ENCODE measurements at regions not wholly inside any gene's neighbourhood (a gene's known extent, or its start where the extent isn't known, plus 50 kb on each side); places are given as distances from the start of the nearest gene placed in this dataset.
A peak's percentile ranks its signal among the peaks of the same experiment; 100 is the strongest.
"Not testable (repeated sequence)": the region's sequence is repeated elsewhere in the genome, so short reads cannot be mapped to it uniquely, and the experiment has no call there.

DNA sequence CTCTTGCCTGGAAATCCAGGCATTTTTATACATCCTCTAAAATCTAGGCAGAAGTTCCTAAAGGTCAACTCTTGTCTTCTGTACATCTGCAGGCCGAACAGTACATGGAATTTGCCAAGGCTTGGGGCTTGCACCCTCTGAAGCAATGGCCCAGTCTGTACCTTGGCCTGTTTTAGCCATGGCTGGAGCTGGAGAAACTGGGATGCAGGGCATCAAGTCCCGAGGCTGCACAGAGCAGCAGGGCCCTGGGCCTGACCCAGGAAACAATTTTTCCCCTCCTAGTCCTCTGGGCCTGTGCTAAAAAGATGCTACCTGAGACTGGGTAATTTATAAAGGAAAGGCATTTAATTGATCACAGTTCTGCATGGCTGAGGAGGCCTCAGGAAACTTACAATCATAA lies 520.8 kb upstream of the MIR17HG start:
- no peak for DNase-seq

DNA sequence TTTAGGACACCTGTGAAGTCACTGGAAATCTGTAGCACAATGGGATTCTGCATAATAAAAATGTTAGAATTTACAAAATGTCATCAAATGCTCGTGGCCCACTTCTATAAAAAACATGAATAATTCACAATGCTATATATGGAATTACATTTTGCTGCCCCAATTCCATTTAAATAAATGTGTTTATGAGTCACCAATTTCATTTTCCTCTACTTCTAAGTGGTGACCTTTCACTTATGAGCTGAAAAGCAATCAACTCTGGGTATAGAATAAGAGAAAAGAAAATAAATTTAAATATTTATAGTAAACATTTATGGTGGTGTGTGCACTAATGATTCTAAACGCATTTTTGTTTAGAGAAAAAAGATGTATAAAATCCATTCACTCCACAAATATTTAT lies 516.7 kb upstream of the MIR17HG start:
- DNase-seq = no peak

GRCh38 chr13:90833951-90834350 lies 513.5 kb upstream of the MIR17HG start:
- DNase-seq = no peak

GRCh38 chr13:90834700-90835099 lies 512.8 kb upstream of the MIR17HG start:
- no peak for DNase-seq

- no peak for DNase-seq
Measured at GRCh38 chr13:90835826-90836225, 511.7 kb upstream of the MIR17HG start.

GRCh38 chr13:90838317-90838960 lies 509.0 kb upstream of the MIR17HG start:
- no peak for DNase-seq

DNA sequence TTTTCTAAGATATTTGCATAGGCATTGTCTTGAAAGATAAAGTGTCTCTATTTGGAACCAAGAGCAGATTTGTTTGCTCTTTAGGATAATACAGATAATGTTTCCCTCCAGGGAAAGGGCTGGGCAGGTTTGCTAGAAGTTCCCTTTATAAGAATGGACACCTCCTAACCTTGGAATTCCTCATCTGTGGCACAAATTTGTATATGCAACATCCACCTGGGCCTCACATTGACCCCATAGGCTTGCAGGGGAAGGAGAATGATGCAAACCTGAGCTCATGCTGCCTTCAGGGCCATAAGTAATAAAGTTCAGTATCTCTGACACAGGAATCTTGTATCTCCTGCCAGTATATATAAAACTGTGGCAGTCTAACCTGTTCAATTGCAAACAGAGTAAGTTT lies 508.4 kb upstream of the MIR17HG start:
- no peak for DNase-seq

- no peak for DNase-seq
Measured at GRCh38 chr13:90846936-90847335, 500.6 kb upstream of the MIR17HG start.

DNA sequence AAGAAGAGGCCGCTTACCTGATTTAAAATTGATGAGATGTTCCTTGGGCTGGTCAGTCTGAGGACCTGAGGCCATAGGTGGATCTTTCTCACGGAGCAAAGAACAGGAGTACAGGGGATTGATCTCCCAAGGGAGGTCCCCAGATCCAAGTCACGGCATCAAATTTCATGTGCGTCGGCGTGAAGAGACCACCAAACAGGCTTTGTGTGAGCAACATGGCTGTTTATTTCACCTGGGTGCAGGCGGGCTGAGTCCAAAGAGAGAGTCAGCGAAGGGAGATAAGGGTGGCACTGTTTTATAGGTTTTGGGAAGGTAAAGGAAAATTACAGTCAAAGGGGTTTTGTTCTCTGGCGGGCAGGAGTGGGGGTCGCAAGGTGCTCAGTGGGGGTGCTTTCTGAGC lies 493.8 kb upstream of the MIR17HG start:
- DNase-seq = not testable (repeated sequence)

DNA sequence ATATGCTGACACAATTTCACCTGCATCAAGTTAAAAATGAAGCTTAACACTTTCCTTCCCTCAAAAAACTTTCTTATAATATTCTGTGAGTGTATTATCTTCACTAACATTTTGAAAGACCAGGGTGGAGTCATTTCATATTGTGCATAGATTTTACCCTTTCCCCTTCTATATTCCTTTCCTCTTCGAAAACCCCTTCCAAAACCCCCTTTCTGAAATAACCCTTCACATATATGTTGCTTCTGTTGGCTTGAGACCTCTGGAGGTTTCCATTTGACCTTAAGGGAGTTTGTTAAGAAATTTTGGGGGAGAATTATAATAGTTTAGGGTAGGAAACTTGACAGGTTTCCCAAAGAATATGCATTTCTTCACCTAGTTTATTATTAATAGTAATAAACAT lies 489.6 kb upstream of the MIR17HG start:
- no peak for DNase-seq

DNA sequence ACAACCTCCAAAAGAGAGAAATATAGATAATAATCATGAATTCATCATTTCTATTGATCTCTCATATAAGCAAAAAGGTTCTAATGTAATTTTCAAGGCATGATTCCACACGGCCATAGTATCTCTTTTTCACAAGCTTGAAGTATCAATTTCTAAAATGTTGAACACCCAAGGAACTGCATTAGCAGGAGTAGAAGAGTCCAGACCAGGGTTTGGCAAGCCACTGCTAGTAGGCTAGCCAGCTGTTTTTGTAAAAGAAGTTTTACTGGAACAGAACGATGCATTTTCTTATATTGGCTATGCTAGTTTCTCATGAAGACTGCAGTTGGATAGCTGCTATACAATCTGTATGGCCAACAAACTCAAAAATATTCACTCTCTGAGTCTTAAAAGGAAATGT lies 481.5 kb upstream of the MIR17HG start:
- DNase-seq = no peak

GRCh38 chr13:90867336-90867683 lies 480.2 kb upstream of the MIR17HG start:
- peak in 34 of 56 donors; percentile 1 to 70 (median 12) for DNase-seq

GRCh38 chr13:90868321-90868920 lies 479.1 kb upstream of the MIR17HG start:
- DNase-seq = peak in 10 of 56 donors; percentile 1 to 63 (median 5)

DNA sequence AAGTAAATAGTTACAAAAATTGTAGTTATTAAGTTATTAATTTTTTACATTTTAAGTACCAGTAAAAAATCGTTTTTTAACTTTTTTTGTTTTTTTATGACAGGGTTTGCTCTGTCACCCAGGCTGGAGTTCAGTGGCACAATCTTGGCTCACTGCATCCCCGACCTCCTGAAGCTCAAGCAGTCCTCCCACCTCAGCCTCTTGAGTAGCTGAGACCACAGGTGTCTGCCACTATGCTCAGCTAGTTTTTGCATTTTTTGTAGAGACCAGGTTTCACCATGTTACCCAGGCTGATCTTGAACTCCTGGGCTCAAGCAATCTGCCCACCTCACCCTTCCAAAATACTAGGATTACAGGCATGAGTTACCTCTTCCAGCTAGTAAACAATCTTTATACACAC lies 477.9 kb upstream of the MIR17HG start:
- no peak for DNase-seq

- no peak for DNase-seq
Measured at GRCh38 chr13:90872491-90873025, 474.9 kb upstream of the MIR17HG start.

DNA sequence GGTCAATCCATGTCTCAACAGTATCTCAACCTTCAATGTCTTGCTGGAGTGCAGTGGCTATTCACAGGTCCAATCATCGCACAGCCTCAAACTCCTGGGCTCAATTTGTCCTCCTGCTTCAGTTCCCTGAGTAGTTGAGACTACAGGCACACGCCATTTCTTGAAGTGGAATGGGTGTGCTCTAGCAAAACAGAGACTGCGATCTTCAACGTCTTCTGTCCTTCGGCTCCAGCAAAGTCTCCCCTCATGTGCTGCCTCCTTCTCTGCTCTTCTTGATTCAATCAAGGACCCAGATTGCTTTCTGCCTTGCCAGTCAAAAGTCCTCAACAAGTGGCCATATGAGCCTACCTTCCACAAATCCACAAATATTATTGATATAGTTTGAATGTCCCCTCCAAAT lies 466.7 kb upstream of the MIR17HG start:
- DNase-seq = no peak

DNA sequence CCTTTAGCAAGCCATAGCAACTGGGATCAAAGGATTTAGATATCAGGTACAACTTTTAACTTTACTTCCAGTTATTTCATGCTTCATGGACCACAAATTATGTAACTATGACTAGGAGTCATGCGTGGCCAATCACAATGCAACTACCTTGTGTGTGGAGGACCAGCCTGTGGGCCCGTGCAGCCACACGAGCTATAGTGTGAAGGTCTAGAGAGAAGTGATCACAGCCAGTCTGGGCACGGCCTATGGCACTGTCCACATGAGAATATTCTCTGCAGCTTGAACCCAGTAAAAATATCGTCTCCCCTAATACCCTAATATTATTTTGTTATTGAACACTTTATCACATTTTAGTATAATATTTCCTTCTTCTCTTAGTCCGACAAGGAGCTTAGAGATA lies 464.9 kb upstream of the MIR17HG start:
- no peak for DNase-seq

DNA sequence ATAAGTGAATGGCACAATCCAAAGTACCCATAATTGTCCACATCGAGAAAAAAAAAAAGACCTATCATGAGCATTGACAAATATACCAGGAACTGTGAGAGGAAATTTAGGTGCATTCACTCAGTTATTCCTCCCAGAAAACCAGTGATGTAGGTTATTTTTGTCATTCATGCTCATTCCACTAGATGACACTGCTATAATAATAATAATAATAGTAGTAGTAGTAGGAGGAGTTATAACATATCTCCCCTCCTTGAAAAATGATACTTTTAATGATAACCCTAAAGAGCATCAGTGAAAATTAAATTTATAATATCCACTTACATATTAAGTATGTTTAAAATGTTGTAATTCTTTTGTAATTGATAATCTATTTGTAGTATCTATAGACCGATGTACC lies 463.9 kb upstream of the MIR17HG start:
- DNase-seq = no peak

DNA sequence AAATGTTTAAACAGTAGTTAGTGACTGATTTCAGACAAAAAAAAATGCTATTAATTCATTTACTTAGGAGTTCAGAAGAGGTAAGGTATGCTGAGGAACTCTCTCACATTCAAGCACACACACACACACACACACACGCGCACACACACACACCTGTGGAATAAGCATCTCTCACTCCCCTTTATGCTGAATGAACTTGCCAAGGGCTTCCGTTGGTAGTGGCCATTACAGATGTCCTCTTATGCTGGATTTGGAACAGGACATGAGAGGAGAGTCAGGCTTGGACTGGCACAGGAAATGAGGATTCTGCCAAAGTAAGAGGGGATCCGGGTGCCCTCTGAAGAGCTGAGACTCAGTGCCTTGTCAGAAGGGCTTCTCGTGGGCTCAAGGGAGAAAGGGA lies 463.4 kb upstream of the MIR17HG start:
- DNase-seq = no peak

- no peak for DNase-seq
Measured at GRCh38 chr13:90889906-90890834, 457.3 kb upstream of the MIR17HG start.

DNA sequence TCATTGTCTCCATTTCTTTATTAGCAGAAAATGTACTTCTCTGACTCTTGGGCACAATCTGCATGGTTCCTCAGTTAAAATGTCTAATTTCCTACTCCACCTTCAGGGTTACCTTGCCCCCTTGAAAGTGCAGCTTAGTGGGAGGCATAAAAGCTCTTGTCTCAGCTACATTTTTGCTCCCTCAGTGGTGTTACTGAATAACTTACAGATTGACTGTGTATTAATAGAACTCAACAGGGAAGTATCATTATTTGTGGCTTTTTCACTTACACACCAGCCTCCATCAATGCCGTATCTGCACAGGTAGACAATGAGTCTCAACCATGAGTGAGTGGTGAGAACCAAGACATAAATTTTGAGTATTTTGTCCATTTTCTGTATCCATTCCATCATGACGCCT lies 456.2 kb upstream of the MIR17HG start:
- no peak for DNase-seq

- not testable (repeated sequence) for DNase-seq
Measured at GRCh38 chr13:90893199-90893598, 454.3 kb upstream of the MIR17HG start.
